ENCODE measurements at regions not wholly inside any gene's neighbourhood (a gene's known extent, or its start where the extent isn't known, plus 50 kb on each side); places are given as distances from the start of the nearest gene placed in this dataset.

- TF ChIP-seq CTCF (IDR thresholded peaks at IDR 0.05; ENCODE audit: insufficient read depth in 1 of 2, low read depth in 1 of 2, low read length in 1 of 2, severe bottlenecking in 1 of 2, unreplicated experiment in 1 of 2), result no peak
- no peaks in the 10 kb centered on the region for H3K27me3 ChIP-seq (replicated peaks; ENCODE audit: control insufficient read depth, insufficient read depth, low read length)
- no peaks in the 10 kb centered on the region for H3K4me1 ChIP-seq
- Mint-ChIP-seq H3K27ac (ENCODE audit: unreplicated experiment) (no peak overlapping the region), H3K4me3 (ENCODE audit: unreplicated experiment) (no peak overlapping the region), H3K27me3 (ENCODE audit: insufficient read depth, unreplicated experiment) (peaks cover 4% of the 10 kb centered on the region), H3K36me3 (ENCODE audit: insufficient read depth, unreplicated experiment) (no peaks in the 10 kb centered on the region), H3K9me3 (ENCODE audit: unreplicated experiment) (no peaks in the 10 kb centered on the region), H3K4me1 (ENCODE audit: low read depth, unreplicated experiment) (no peaks in the 10 kb centered on the region)
- no peak for DNase-seq
- BruUV-seq (replicated peaks), result no TSS peak
- no peaks in the 10 kb centered on the region for H3K9me3 ChIP-seq
- intact Hi-C loops (cut with micrococcal nuclease; ENCODE audit: unreplicated experiment), result no loop called here
- H3K4me3 ChIP-seq (ENCODE audit: low read depth, low read length), result no peak overlapping the region
- POLR2A ChIA-PET, result no interaction called here
- CTCF ChIA-PET, result no interaction called here
- H3K36me3 ChIP-seq (ENCODE audit: control insufficient read depth, insufficient read depth, low read length), result no peaks in the 10 kb centered on the region
These were observed 376.7 kb upstream of the SOX11 start for GRCh38 chr2:5315512-5315911.

- H3K36me3 Mint-ChIP-seq (ENCODE audit: insufficient read depth, unreplicated experiment), result no peaks in the 10 kb centered on the region
- DNase-seq, result no peak
- TF ChIP-seq CTCF (IDR thresholded peaks at IDR 0.05; ENCODE audit: insufficient read depth in 1 of 2, low read depth in 1 of 2, low read length in 1 of 2, severe bottlenecking in 1 of 2, unreplicated experiment in 1 of 2), result no peak
- H3K4me1 Mint-ChIP-seq (ENCODE audit: low read depth, unreplicated experiment), result no peaks in the 10 kb centered on the region
- Histone ChIP-seq H3K4me3 (ENCODE audit: low read depth, low read length) (no peak overlapping the region), H3K9me3 (no peaks in the 10 kb centered on the region), H3K36me3 (ENCODE audit: control insufficient read depth, insufficient read depth, low read length) (no peaks in the 10 kb centered on the region), H3K4me1 (no peaks in the 10 kb centered on the region), H3K27me3 (replicated peaks; ENCODE audit: control insufficient read depth, insufficient read depth, low read length) (no peaks in the 10 kb centered on the region)
- intact Hi-C loops (cut with micrococcal nuclease; ENCODE audit: unreplicated experiment), result no loop called here
- CTCF ChIA-PET, result no interaction called here
- peaks cover 4% of the 10 kb centered on the region for H3K27me3 Mint-ChIP-seq (ENCODE audit: insufficient read depth, unreplicated experiment)
- POLR2A ChIA-PET, result no interaction called here
- no TSS peak for BruUV-seq (replicated peaks)
- no peaks in the 10 kb centered on the region for H3K9me3 Mint-ChIP-seq (ENCODE audit: unreplicated experiment)
- no peak overlapping the region for H3K27ac Mint-ChIP-seq (ENCODE audit: unreplicated experiment)
- H3K4me3 Mint-ChIP-seq (ENCODE audit: unreplicated experiment), result no peak overlapping the region
These were observed 376.1 kb upstream of the SOX11 start for GRCh38 chr2:5316001-5316490.

- no peaks in the 10 kb centered on the region for H3K9me3 ChIP-seq
- BruUV-seq (replicated peaks), result no TSS peak
- no peaks in the 10 kb centered on the region for H3K27me3 ChIP-seq (replicated peaks; ENCODE audit: control insufficient read depth, insufficient read depth, low read length)
- CTCF ChIA-PET, result no interaction called here
- Mint-ChIP-seq H3K27me3 (ENCODE audit: insufficient read depth, unreplicated experiment) (peaks cover 4% of the 10 kb centered on the region), H3K27ac (ENCODE audit: unreplicated experiment) (no peak overlapping the region), H3K9me3 (ENCODE audit: unreplicated experiment) (no peaks in the 10 kb centered on the region), H3K36me3 (ENCODE audit: insufficient read depth, unreplicated experiment) (no peaks in the 10 kb centered on the region), H3K4me1 (ENCODE audit: low read depth, unreplicated experiment) (no peaks in the 10 kb centered on the region), H3K4me3 (ENCODE audit: unreplicated experiment) (no peak overlapping the region)
- POLR2A ChIA-PET, result no interaction called here
- no peak overlapping the region for H3K4me3 ChIP-seq (ENCODE audit: low read depth, low read length)
- no peak for TF ChIP-seq CTCF (IDR thresholded peaks at IDR 0.05; ENCODE audit: insufficient read depth in 1 of 2, low read depth in 1 of 2, low read length in 1 of 2, severe bottlenecking in 1 of 2, unreplicated experiment in 1 of 2)
- H3K36me3 ChIP-seq (ENCODE audit: control insufficient read depth, insufficient read depth, low read length), result no peaks in the 10 kb centered on the region
- intact Hi-C loops (cut with micrococcal nuclease; ENCODE audit: unreplicated experiment), result no loop called here
- H3K4me1 ChIP-seq, result no peaks in the 10 kb centered on the region
- DNase-seq, result no peak
These were observed 372.7 kb upstream of the SOX11 start for GRCh38 chr2:5319493-5319892.

Data from Caco-2 (cell line).